Neural progenitor cell (in vitro differentiated cells): ENCODE measurements at regions not wholly inside any gene's neighbourhood (a gene's known extent, or its start where the extent isn't known, plus 50 kb on each side); places are given as distances from the start of the nearest gene placed in this dataset.
A peak's percentile ranks its signal among the peaks of the same experiment; 100 is the strongest.

Experiments used
- DNase-seq: peaks from one replicate; pipeline ENCODE4 v3.0.0-alpha.2; 2016; ENCODE audit warnings: low spot score
- H2AFZ ChIP-seq: fragments of 200-600 bp; sonication (generic); replicated peaks from 2 replicates; pipeline ENCODE4 v1.6.1; 2016; ENCODE audit warnings: antibody characterized with exemption
- H3F3A ChIP-seq: fragments of 200-600 bp; sonication (generic); 2 replicates; pipeline ENCODE4 v1.6.1; 2016; ENCODE audit warnings: antibody characterized with exemption, low read depth
- H3K27ac ChIP-seq: fragments of 200-600 bp; sonication (generic); 2 replicates; pipeline ENCODE4 v1.5.1; 2016; ENCODE audit warnings: mild to moderate bottlenecking
- H3K27me3 ChIP-seq: fragments of 200-600 bp; sonication (generic); 2 replicates; pipeline ENCODE4 v1.6.1; 2016; ENCODE audit warnings: mild to moderate bottlenecking, moderate library complexity
- H3K36me3 ChIP-seq: fragments of 200-600 bp; sonication (generic); 2 replicates; pipeline ENCODE4 v1.5.1; 2016
- H3K4me1 ChIP-seq: fragments of 200-600 bp; sonication (generic); 2 replicates; pipeline ENCODE4 v1.6.1; 2016; ENCODE audit warnings: mixed run types
- H3K4me2 ChIP-seq: fragments of 200-600 bp; sonication (generic); 2 replicates; pipeline ENCODE4 v1.6.1; 2016
- H3K4me3 ChIP-seq: fragments of 200-600 bp; sonication (generic); 2 replicates; pipeline ENCODE4 v1.5.1; 2016
- H3K79me2 ChIP-seq: fragments of 200-600 bp; sonication (generic); 2 replicates; pipeline ENCODE4 v1.6.1; 2016; ENCODE audit warnings: low read depth
- H3K9ac ChIP-seq: fragments of 200-600 bp; sonication (generic); 2 replicates; pipeline ENCODE4 v1.6.1; 2016
- H3K9me3 ChIP-seq: fragments of 200-600 bp; sonication (generic); 2 replicates; pipeline ENCODE4 v1.5.1; 2016; ENCODE audit warnings: low read depth
- H4K20me1 ChIP-seq: fragments of 200-600 bp; sonication (generic); 2 replicates; pipeline ENCODE4 v1.6.1; 2016; ENCODE audit warnings: low read depth
- H3K27ac Mint-ChIP-seq: 3 replicates; pipeline ENCODE4 v1.8.0; 2021; ENCODE audit warnings: mixed read lengths
- H3K27me3 Mint-ChIP-seq: 2 replicates; pipeline ENCODE4 v1.8.0; 2022; ENCODE audit warnings: low read depth, mild to moderate bottlenecking, inconsistent platforms, moderate library complexity, mixed read lengths; ENCODE audit not compliant: insufficient read depth
- H3K36me3 Mint-ChIP-seq: 3 replicates; pipeline ENCODE4 v1.8.0; 2021; ENCODE audit warnings: mixed read lengths
- H3K4me1 Mint-ChIP-seq: 3 replicates; pipeline ENCODE4 v1.8.0; 2021; ENCODE audit warnings: mixed read lengths
- H3K4me3 Mint-ChIP-seq: 3 replicates; pipeline ENCODE4 v1.8.0; 2021; ENCODE audit warnings: mild to moderate bottlenecking, moderate library complexity, mixed read lengths
- H3K9me3 Mint-ChIP-seq: 3 replicates; pipeline ENCODE4 v1.8.0; 2020; ENCODE audit warnings: mixed read lengths
- CTCF ChIP-seq: fragments of 200-600 bp; sonication (generic); IDR thresholded peaks from 2 replicates; pipeline ENCODE4 v1.5.1; 2017; ENCODE audit warnings: antibody characterized with exemption, mild to moderate bottlenecking
- EZH2 ChIP-seq: fragments of 200-600 bp; sonication (generic); IDR thresholded peaks from 2 replicates; pipeline ENCODE4 v1.6.1; 2017; ENCODE audit warnings: antibody characterized with exemption, mild to moderate bottlenecking, moderate library complexity
- EZH2phosphoT487 ChIP-seq: fragments of 200-600 bp; sonication (generic); IDR thresholded peaks from 2 replicates; pipeline ENCODE4 v1.6.1; 2017; ENCODE audit warnings: antibody characterized with exemption

- H3K36me3 Mint-ChIP-seq = no peaks in the 10 kb centered on the region
- no peak for TF ChIP-seq EZH2phosphoT487
- no peak for TF ChIP-seq CTCF
- TF ChIP-seq EZH2 = no peak
- no peak overlapping the region for H3K4me3 Mint-ChIP-seq
- Histone ChIP-seq H3K27ac (no peak overlapping the region), H3K27me3 (no peaks in the 10 kb centered on the region), H3K4me1 (no peaks in the 10 kb centered on the region), H3K4me2 (no peak overlapping the region), H2AFZ (no peak overlapping the region), H3F3A (no peaks in the 10 kb centered on the region), H3K79me2 (no peaks in the 10 kb centered on the region), H4K20me1 (no peaks in the 10 kb centered on the region), H3K36me3 (no peaks in the 10 kb centered on the region), H3K4me3 (no peak overlapping the region), H3K9ac (no peak overlapping the region), H3K9me3 (no peaks in the 10 kb centered on the region)
- DNase-seq = no peak
- H3K27ac Mint-ChIP-seq = peak overlapping the region; percentile 55
- peaks cover 5% of the 10 kb centered on the region for H3K27me3 Mint-ChIP-seq
- peaks cover 5% of the 10 kb centered on the region for H3K4me1 Mint-ChIP-seq
- H3K9me3 Mint-ChIP-seq = no peaks in the 10 kb centered on the region
Observed at GRCh38 chr4:119744580-119744979, 116.0 kb upstream of the PDE5A start.

GRCh38 chr4:119743644-119744043 lies 115.0 kb upstream of the PDE5A start:
- Histone ChIP-seq H3K9me3 (no peaks in the 10 kb centered on the region), H3K4me3 (no peak overlapping the region), H3F3A (no peaks in the 10 kb centered on the region), H3K79me2 (no peaks in the 10 kb centered on the region), H3K4me1 (no peaks in the 10 kb centered on the region), H3K27me3 (no peaks in the 10 kb centered on the region), H2AFZ (no peak overlapping the region), H3K9ac (no peak overlapping the region), H3K27ac (no peak overlapping the region), H3K4me2 (no peak overlapping the region), H3K36me3 (no peaks in the 10 kb centered on the region), H4K20me1 (no peaks in the 10 kb centered on the region)
- Mint-ChIP-seq H3K9me3 (no peaks in the 10 kb centered on the region), H3K27ac (no peak overlapping the region), H3K27me3 (peaks cover 5% of the 10 kb centered on the region), H3K4me1 (peaks cover 8% of the 10 kb centered on the region), H3K4me3 (no peak overlapping the region), H3K36me3 (no peaks in the 10 kb centered on the region)
- DNase-seq = no peak
- TF ChIP-seq EZH2 (no peak), CTCF (no peak), EZH2phosphoT487 (no peak)

DNA sequence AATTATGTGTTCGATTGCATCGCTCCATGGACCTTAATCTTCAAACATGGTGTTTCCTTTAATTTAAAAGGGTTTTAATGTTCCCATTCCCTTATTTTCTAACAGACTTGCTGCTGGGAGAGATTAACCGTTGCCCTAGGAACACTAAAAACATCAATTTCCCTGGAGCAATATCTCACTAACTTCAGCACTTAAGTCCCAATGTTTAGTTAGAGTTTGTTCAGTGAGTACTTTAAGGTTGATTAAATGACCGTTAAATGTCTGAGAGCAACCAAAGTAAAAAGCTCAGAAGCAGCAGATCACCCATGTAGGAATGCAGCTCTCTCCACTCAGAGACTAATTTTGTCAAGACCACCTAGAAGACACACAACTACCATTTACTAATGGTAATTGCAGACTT lies 111.2 kb upstream of the PDE5A start:
- Histone ChIP-seq H3K36me3 (no peaks in the 10 kb centered on the region), H3K79me2 (no peaks in the 10 kb centered on the region), H3K4me2 (no peak overlapping the region), H3K4me1 (no peaks in the 10 kb centered on the region), H4K20me1 (no peaks in the 10 kb centered on the region), H3K9me3 (no peaks in the 10 kb centered on the region), H2AFZ (no peak overlapping the region), H3K27me3 (no peaks in the 10 kb centered on the region), H3F3A (no peaks in the 10 kb centered on the region), H3K4me3 (no peak overlapping the region), H3K27ac (no peak overlapping the region), H3K9ac (no peak overlapping the region)
- H3K4me1 Mint-ChIP-seq = peaks cover 8% of the 10 kb centered on the region
- no peaks in the 10 kb centered on the region for H3K9me3 Mint-ChIP-seq
- H3K27me3 Mint-ChIP-seq = peaks cover 5% of the 10 kb centered on the region
- H3K27ac Mint-ChIP-seq = no peak overlapping the region
- H3K4me3 Mint-ChIP-seq = no peak overlapping the region
- no peaks in the 10 kb centered on the region for H3K36me3 Mint-ChIP-seq
- DNase-seq = no peak
- TF ChIP-seq EZH2 (no peak), CTCF (no peak), EZH2phosphoT487 (no peak)

GRCh38 chr4:119738901-119739300 lies 110.3 kb upstream of the PDE5A start:
- H3K27me3 Mint-ChIP-seq = peaks cover 5% of the 10 kb centered on the region
- H3K36me3 ChIP-seq = no peaks in the 10 kb centered on the region
- H3K9me3 ChIP-seq = no peaks in the 10 kb centered on the region
- no peaks in the 10 kb centered on the region for H4K20me1 ChIP-seq
- H2AFZ ChIP-seq = no peak overlapping the region
- TF ChIP-seq EZH2phosphoT487 = no peak
- TF ChIP-seq CTCF = no peak
- TF ChIP-seq EZH2 = no peak
- no peak overlapping the region for H3K4me3 Mint-ChIP-seq
- no peak overlapping the region for H3K4me2 ChIP-seq
- no peaks in the 10 kb centered on the region for H3K9me3 Mint-ChIP-seq
- H3K27ac Mint-ChIP-seq = no peak overlapping the region
- peaks cover 8% of the 10 kb centered on the region for H3K4me1 Mint-ChIP-seq
- no peaks in the 10 kb centered on the region for H3K27me3 ChIP-seq
- H3K9ac ChIP-seq = no peak overlapping the region
- H3K79me2 ChIP-seq = no peaks in the 10 kb centered on the region
- no peak overlapping the region for H3K4me3 ChIP-seq
- H3K36me3 Mint-ChIP-seq = no peaks in the 10 kb centered on the region
- no peaks in the 10 kb centered on the region for H3K4me1 ChIP-seq
- DNase-seq = no peak
- H3K27ac ChIP-seq = no peak overlapping the region
- H3F3A ChIP-seq = no peaks in the 10 kb centered on the region
